HG02870 (cell line): ENCODE measurements at regions not wholly inside any gene's neighbourhood (a gene's known extent, or its start where the extent isn't known, plus 50 kb on each side); places are given as distances from the start of the nearest gene placed in this dataset.
"Not testable (repeated sequence)": the region's sequence is repeated elsewhere in the genome, so short reads cannot be mapped to it uniquely, and the experiment has no call there.

Experiments
- ATAC-seq: cut with Tn5 transposase; IDR thresholded peaks from one replicate; pipeline ENCODE4 v1.9.1; 2021; ENCODE audit warnings: mild to moderate bottlenecking, moderate library complexity; ENCODE audit not compliant: unreplicated experiment

DNA sequence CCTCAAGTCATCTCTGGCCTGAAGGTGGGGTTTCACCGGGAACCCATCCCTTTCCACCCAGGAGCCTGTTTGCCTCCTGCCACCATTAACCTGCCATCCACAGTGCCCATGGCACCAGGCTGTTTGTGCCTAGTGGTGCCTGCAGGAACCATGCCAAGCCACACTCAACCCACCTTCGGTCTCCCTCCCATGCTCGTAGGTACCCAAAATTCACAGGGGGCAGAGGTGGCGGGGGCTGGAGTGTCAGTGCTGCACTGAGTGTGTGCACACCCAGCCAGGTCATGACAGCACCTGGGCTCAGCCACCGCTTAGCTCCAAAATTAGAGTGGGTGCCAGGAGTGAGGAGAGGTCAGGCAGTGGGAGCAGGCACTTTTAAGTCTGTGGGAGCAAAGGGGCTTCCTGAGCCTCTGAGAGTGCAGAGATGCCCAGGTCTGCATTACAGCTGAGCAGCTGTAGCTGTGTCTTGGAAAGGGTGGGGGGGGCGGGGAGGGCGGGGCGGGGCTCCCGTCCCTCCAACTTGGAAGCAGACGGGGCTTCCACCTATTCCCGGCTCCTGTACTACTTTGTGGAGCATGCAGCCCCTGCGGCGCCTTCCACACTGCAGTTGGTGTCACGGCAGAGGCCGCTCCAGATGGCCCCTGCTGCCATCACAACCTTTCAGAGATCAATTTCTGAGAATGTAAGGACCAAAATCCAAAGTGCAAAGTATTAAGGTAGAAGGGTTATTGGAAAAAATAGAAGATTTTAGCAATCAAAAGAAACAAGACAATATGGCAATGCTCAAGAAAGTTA, 2396.8 kb upstream of the C9orf72 start:
- no peak for ATAC-seq

DNA sequence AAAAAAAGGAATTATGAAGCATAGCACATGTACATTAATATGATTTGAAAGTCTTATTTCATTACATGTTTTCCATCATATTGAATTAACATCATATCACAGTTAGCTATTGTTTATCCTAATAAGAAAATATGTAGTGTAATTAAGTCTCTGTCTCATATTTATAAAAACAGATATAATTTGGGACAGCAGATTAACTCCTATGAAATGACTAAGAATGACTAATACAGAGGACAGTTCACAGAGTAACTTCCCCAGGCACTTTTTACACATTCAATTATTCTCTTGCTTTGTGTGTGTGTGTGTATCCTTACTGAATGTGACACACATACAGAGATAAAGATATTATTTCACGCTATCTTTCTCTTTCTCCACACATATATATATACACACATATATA, 2400.9 kb upstream of the C9orf72 start:
- no peak for ATAC-seq

DNA sequence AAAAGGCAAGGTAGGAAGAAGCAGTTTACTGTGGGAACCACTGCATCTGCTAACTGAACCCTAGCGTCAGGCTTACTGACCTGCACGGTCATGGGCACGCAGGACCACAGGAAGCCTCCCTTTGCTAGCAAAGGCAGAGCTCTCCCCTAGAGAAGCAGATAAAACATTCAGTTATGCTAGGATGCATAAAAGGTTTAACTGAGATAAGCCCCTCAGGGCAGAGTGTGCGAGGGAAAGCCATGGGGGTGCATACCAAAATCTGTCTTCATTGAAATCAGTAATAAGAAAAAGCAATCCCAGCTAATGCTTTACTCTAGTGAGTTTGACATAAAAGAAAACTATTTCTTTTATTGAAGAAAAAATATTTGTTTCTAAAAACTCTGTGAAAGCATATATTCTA, 2403.7 kb upstream of the C9orf72 start:
- no peak for ATAC-seq

DNA sequence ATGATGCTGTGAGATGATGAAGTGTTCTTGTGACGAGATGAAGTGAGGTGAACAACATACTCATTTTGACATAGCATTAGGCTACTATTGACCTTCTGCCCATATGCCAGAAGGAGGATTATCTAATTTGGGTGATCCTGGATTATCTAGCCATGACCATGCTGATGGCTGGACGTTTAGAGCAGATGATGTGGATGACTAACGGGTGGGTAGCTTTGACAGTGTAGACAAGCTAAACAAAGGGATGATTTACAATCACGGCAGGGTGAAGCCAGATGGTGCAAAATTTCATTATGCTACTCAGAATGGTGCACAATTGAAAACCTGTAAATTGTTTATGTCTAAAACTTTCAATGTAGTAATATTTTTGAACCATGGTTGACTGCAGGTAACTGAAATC, 2403.4 kb upstream of the ACO1 start:
- no peak for ATAC-seq

DNA sequence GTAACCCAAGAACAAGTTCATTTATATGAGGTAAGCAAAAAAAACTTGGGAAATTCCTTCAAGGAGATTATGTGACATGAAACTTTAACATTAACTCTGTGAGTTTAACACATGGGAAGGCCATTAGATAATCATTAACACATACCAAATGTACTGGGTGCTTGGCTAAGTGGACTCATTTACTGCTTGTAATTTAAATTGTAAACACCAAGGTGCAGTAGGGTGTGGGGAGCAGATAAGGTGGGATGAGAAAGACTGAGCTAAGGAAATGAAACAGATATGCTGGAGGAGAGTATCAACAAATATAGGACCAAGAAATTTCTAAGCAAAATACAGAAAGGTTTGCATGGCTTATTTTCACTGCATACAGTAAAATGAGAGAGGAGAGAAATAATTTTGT, 2384.8 kb upstream of the ACO1 start:
- no peak for ATAC-seq

DNA sequence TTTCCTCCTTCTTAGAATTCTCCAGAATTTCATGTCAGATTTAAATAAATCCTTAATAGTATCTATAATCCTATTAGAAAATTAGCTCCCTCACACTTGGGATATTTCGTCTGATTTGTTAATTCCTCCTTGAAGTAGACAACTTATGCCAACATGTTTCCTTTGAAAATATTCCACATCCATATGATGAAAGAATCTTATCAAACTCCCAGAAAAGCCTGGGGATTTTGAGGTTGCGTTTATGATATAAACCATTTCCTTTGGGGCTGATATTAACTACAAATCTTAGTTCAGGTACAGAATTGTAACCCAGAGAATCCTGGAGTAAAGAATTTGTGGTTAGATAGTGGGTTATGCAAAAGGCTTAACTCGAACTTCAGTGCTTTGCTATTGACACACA, 2373.8 kb upstream of the ACO1 start:
- no peak for ATAC-seq

DNA sequence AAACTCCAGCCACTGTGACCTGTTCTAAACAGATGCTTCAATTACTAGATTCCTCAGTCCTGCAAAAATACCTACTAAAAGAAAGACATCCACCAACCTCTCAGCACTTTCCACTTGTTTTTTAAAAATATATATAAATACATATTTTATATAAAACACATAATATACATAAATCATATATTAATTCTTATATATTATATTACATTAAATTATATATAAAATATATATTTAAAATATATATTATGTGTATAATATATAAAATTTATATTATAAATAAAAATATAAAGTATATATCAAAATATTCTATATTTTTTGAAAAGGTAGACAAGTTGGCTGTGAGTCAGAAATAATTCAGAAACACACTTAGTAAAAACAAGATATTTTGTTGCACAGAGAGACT, 2371.8 kb upstream of the ACO1 start:
- ATAC-seq, result no peak

DNA sequence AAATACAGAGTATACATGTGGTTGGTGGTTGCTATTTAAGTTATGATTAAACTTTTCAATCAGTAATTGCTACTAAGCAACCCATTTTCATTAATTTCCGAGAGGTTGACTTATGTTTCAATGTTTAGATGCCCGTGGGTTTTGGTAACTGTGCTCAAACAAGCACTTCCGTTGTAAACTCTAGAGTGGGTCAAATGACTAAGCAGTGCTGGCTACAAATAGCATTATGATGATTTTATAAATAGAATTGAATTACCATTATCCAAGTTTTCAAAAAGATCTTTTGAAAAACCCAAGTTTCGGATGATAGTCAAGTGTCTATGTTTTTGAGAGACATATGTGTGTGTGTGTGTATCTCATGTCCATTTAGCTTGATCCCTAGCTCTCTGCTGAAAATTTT, 2369.4 kb upstream of the ACO1 start:
- no peak for ATAC-seq

DNA sequence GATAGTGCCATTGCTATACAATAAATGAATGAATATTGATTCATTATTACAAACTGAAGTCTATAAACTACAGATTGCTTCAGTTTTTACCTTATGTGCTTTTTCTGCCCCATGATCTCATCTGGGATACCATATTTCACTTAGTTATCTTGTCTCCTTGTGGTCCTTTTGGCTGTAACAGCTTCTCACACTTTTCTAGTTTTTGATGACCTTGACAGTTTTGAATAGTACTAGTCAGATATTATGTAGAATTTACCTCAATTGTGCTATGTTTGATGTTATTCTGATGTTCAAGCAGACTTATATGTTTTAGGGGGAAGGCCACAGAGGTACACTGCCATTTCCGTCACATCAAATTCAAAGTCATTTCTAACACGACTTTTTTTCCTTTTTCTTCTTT, 2364.3 kb upstream of the ACO1 start:
- ATAC-seq, result no peak

DNA sequence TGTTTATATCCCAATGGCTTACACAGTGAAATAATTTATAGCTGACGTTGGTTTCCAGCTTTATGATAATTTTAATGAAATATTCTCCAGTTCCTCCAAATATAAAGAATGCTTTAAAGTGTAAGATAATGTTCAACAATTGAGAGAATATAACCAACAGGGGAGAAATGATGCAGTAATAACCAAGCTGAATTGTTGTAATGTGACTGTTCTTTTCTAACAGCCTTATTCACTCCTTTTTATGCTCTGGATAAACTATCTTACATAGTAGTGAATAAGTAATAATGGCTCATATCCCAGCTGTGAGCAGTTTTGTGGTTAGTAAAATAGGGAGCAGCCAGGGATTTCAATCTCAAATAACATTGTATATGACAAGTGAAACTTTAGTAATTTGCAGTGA, 2348.7 kb upstream of the ACO1 start:
- ATAC-seq, result no peak

DNA sequence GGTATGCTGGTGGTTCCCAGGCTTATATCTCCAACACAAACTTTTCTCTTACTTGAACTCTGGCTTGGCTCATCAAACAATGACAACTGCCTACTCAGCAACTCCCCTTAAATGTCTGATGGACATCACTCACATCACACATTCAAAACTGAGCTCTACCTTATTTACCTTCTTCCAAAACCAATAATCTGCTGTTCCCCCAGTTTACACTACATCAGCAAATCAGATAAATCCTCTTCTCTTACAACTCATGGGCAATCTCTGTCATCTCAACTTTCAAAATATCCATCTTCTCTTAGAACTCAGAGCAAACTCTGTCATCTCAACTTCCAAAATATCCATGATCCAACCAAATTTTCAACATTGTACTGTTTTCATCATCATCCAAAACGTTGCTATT, 2347.9 kb upstream of the ACO1 start:
- no peak for ATAC-seq

DNA sequence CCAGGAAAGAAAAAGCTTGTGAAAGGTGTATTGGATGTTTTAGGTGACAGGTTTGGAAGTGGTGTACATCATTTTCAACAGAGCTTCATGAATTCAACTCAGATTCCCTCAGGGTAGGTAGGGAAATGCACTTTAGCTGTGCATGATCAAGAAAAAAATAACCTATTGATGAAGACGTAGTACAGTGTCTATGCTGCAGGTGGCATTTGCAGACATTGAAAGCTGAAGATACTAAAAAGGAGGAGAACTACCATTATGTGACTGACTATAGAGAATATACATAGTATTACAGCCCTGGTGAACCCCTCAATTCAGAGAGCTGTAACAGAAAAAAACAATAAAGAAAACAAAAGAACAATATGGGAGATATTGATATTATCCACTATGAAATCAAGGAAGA, 2344.7 kb upstream of the ACO1 start:
- ATAC-seq, result no peak

DNA sequence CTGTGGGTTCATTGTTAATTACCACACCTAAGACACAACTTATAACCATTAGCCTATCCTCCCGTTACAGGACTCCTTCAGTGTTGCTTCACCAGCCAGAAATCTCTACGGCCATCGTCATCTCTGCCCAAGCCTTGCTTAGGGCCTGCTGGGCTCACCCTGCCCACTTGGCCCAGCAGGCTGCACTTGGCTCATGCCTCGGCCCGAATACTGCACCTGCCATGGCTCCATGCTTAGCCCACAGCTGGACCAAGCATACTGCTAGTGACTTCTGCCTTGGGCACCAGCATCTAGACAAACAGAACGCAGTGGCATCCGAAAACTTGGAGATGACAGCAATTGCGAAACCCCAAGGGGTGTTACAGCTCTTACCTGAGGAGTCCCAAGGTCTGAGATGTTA, 2336.0 kb upstream of the ACO1 start:
- no peak for ATAC-seq

DNA sequence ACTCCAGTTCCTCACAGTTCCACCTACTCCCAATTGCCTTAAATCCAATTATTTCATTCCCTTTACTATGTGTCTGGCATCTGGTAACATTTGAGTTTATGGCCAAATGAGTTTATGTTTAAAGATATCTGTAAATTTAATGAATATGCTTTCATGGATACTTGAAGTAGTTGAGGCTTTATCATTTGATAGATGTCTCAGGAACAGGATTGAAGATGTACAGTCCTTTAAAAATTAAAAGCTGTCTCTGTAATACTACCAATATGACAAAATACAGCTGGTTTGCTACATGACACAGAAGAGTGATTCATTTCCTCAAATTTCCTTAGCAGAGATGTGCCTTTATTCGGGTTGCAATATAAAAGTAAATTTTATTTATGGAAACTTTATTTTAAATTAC, 2326.0 kb upstream of the ACO1 start:
- ATAC-seq, result no peak

DNA sequence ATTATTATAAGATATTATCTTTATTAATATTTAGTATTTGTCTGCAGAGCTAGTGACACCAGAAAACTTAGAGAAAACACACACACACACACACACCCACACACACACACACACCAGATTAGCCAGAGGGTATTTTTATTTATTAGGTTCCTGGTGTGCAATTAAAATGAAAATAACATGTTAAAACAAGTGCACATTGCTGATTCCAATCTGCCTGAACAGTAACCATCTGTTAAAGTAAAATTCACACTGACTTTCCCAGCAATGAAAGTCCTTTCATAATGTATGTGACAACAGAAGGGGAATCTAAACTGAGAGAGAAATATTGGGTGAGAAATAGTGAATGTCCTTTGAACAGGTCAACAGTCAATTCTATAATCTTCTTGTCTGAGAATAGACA, 2323.5 kb upstream of the ACO1 start:
- no peak for ATAC-seq

DNA sequence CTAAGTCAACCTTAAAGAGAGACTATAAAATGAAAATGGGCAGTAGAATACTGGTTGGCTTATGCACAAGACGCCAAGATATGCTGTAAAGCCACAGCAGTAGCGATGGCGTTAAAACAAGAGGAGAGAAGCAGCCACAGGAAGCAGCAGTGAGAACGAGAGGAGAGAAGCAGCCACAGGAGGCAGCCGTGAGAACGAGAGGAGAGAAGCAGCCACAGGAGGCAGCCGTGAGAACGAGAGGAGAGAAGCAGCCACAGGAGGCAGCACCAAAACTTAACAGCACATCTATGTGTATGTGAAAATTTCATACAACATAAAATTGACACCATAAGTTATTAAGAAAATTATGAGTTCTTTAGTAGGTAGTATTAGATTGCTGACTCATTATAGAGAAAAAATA, 2318.6 kb upstream of the ACO1 start:
- no peak for ATAC-seq

DNA sequence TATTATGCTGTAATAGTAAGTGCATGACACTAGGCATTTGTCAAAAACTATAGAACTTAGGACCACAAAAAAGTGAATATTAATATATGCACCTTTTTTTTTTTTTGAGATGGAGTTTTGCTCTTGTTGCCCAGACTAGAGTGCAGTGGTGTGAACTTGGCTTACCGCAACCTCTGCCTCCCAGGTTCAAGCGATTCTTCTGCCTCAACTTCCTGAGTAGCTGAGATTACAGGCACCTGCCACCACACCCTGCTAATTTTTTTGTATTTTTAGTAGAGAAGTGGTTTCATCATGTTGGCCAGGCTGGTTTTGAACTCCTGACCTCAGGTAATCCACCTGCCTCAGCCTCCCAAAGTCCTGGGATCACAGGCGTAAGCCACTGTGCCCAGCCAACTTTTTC, 2315.2 kb upstream of the ACO1 start:
- not testable (repeated sequence) for ATAC-seq

DNA sequence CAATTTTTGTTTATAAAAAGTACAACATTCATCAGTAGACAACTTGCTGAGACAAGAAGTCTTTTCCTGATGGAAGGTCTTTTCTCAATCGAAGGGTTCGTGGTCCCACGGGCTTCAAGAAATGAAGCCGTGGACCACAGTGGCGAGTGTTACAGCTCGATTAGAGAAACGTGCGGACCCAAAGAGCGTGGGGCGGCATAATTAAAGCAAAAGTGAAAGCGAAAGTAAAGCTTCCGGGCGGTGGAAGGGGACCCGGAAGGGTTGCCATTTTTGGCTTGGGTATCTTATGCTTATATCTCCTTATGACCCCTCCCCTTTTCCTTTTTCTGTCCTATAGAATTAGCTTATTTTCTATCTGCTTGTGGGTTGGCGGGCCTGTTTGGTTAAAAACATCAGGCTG, 2309.4 kb upstream of the ACO1 start:
- no peak for ATAC-seq

DNA sequence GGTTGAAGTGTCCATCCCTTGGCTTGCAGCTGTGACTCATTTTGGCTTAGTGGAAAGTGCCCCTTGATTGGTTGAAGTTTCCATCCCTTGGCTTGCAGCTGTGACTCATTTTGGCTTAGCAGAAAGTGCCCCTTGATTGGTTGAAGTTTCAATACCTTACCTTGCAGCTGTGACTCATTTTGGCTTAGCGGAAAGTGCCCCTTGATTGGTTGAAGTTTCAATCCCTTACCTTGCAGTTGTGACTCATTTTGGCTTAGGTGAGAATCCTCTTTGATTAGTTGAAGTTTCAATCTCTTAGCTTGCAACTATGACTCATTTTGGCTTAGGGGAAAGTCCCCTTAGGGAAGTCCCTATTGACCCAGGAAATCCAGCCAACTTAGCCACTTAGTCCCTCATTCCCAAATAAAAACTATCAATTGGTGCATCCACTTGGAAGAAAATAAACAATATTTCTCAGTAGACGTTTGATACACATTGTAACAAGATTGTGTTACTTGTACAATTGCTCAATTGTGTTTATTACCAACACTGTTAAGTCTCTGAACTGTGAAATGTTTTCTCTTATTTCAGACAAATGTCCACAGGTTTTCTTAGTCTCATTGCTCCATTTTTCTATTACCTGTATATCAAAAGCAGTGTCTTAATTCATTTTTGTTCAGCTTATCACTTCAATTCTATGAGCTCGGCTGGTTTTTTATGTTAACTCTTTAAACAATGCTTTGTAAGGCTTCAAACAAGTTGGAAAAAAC, 2308.8 kb upstream of the ACO1 start:
- ATAC-seq, result peak; percentile 95

DNA sequence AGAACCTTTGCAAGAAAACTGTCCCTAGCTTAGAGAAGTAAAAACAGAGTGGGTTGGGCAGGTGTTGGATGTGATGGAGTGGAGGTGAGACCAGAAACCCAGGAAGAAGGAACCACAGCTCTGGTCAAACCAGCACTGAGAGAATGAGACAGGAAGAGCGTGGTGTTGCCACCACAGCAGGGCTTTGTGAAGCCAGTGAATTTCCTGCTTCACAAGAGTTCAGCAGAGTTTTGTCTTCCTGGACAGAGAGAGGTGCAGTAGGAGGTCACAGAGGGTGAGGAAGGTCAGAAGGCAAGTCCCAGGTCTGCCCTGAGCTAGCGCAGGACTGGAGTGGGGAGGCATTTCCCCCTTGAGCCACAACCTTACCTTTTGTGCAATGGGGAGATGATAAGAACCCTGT, 2306.2 kb upstream of the ACO1 start:
- ATAC-seq, result no peak

DNA sequence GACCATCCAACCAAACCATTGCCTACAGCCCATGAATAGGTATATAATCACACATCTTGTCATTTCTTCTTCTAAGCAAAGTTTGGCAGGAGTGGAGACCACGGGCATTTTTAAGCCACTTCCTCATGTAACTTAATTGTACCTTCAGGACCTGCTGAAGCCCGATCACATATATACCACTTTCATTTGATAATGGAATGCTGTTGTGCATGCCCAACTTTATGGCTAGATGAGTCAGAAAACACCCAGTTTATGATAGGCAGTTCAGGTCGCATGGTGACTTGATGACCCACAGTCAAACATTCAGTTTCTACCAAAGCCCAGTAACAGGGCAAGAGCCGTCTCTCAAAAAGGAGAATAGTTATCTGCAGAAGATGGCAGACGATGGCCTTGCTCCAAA, 2295.0 kb upstream of the ACO1 start:
- ATAC-seq, result no peak

DNA sequence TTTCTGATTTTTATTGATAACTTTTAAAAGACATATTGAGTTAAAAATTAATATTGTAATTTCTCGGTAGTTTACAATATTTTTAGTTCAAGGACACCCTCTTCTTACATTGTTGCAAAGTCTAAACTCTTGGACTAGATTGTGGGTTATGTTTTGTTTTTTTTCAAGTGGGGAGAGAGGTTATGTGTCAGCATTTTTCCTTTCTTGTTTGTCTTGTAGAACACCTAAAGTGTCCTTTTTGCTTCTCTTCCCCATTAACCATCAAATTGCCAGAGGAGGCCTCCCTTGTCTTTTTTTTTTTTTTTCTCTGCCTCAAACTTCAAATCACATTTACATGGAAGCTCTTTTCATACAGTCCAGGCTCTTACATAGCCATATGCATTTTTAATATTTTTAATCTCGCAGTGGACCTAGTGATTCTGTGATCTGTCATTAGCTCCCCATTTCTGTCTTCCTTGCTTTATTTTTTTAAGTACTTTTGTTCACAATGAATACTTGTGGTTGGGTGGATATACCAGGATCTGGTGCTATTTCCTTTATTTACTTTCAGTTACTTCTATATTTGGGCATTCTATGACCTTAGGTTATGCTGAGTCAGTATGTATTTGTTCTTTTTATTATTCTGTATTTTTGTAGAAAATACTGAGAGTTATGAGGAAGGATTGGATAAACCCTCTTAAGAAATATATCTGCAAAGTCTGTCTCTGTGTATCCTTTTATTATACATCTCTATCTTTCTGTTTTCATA, 2280.6 kb upstream of the ACO1 start:
- ATAC-seq, result no peak
